ENCODE measurements at regions not wholly inside any gene's neighbourhood (a gene's known extent, or its start where the extent isn't known, plus 50 kb on each side); places are given as distances from the start of the nearest gene placed in this dataset.
"Not testable (repeated sequence)": the region's sequence is repeated elsewhere in the genome, so short reads cannot be mapped to it uniquely, and the experiment has no call there.

DNA sequence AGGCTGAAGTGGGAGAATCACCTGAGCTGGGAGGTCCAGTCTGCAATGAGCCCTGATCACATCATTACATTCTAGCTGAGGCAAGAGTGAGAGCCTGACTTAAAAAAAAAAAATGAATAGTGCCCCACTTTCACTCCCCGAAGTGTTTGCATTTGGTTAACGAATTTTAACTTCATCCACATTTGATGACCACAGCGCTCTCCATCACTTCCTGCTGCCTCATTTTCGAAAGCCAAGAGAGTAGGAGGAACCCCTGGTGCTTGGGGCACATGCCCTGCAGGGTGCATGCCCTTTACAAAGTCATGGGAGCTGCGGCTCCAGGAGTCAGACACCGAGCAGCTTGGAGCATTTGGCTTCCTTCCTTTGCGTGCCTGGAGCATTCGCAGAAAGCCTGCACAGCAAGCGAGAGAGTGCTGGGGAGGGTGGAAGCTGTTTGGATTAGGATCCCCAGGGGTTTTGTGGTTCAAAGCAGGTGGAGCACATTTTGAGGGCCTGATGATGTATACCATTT is 119.1 kb upstream of the METTL14 start:
- H3K27ac ChIP-seq (ENCODE audit: low read depth, low read length); H3K27me3 ChIP-seq (ENCODE audit: insufficient read depth, low read length); intact Hi-C loops (cut with micrococcal nuclease); H3K79me2 ChIP-seq (ENCODE audit: insufficient read depth, low read length); DNase-seq (ENCODE audit: low read depth, low spot score); H2AFZ ChIP-seq (ENCODE audit: low read depth, low read length, poor library complexity, severe bottlenecking); BruUV-seq (replicated peaks); H4K20me1 ChIP-seq (ENCODE audit: insufficient read depth); H3K9ac ChIP-seq (ENCODE audit: low read length); CTCF ChIA-PET; H3K9me2 ChIP-seq (ENCODE audit: insufficient read depth); POLR2A ChIA-PET; H3K9me3 ChIP-seq (ENCODE audit: control insufficient read depth in 1 of 2, insufficient read depth in 1 of 2, low read depth in 1 of 2, low read length in 2 of 2); H3K4me1 ChIP-seq (ENCODE audit: control insufficient read depth in 1 of 2, insufficient read depth in 2 of 2, low read length in 2 of 2); RAD21 ChIA-PET (ENCODE audit: low non-redundant PET in 1 of 2, low total read pairs in 2 of 2, uncharacterized antibody in 2 of 2, unreplicated experiment in 2 of 2); H3K4me2 ChIP-seq (ENCODE audit: low read length); H3K4me3 ChIP-seq (replicated peaks in 1 of 2; ENCODE audit: low read depth in 1 of 2, low read length in 2 of 2); ATAC-seq; H3K36me3 ChIP-seq (ENCODE audit: control insufficient read depth in 1 of 2, insufficient read depth in 2 of 2, low read length in 2 of 2): not testable (repeated sequence)

DNA sequence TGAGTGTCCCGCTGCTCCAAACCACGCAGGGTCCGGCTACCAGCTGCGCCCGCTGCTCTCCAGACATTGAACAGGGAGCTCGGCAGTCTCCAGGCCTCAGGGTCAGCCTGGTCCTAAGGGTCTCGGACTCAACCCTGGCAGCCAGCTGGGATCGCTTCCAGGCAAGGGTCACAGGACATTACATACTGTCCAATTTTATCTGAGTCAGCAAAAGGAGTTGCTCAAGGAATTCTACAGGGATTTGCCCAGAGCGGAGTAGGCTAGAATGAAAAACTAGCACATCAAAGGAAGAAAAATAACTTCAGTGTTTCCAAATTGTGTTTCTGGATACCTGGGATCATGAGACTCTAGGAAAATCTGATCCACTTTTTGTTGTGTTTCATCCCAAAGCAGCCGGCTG is 112.2 kb upstream of the METTL14 start:
- H3K79me2 ChIP-seq (ENCODE audit: insufficient read depth, low read length); BruUV-seq (replicated peaks); DNase-seq (ENCODE audit: low read depth, low spot score); POLR2A ChIA-PET; CTCF ChIA-PET; H3K4me1 ChIP-seq (ENCODE audit: control insufficient read depth in 1 of 2, insufficient read depth in 2 of 2, low read length in 2 of 2); H3K9me2 ChIP-seq (ENCODE audit: insufficient read depth); H3K27me3 ChIP-seq (ENCODE audit: insufficient read depth, low read length); intact Hi-C loops (cut with micrococcal nuclease); ATAC-seq; H3K36me3 ChIP-seq (ENCODE audit: control insufficient read depth in 1 of 2, insufficient read depth in 2 of 2, low read length in 2 of 2); H3K9ac ChIP-seq (ENCODE audit: low read length); H3K27ac ChIP-seq (ENCODE audit: low read depth, low read length); RAD21 ChIA-PET (ENCODE audit: low non-redundant PET in 1 of 2, low total read pairs in 2 of 2, uncharacterized antibody in 2 of 2, unreplicated experiment in 2 of 2); H3K4me3 ChIP-seq (replicated peaks in 1 of 2; ENCODE audit: low read depth in 1 of 2, low read length in 2 of 2); H2AFZ ChIP-seq (ENCODE audit: low read depth, low read length, poor library complexity, severe bottlenecking); H4K20me1 ChIP-seq (ENCODE audit: insufficient read depth); H3K9me3 ChIP-seq (ENCODE audit: control insufficient read depth in 1 of 2, insufficient read depth in 1 of 2, low read depth in 1 of 2, low read length in 2 of 2); H3K4me2 ChIP-seq (ENCODE audit: low read length): not testable (repeated sequence)

GRCh38 chr4:118574251-118574913 is 110.8 kb upstream of the METTL14 start:
- ATAC-seq; RAD21 ChIA-PET (ENCODE audit: low non-redundant PET in 1 of 2, low total read pairs in 2 of 2, uncharacterized antibody in 2 of 2, unreplicated experiment in 2 of 2); H3K36me3 ChIP-seq (ENCODE audit: control insufficient read depth in 1 of 2, insufficient read depth in 2 of 2, low read length in 2 of 2); H3K9me2 ChIP-seq (ENCODE audit: insufficient read depth); H3K79me2 ChIP-seq (ENCODE audit: insufficient read depth, low read length); H3K4me2 ChIP-seq (ENCODE audit: low read length); H3K4me3 ChIP-seq (replicated peaks in 1 of 2; ENCODE audit: low read depth in 1 of 2, low read length in 2 of 2); H3K4me1 ChIP-seq (ENCODE audit: control insufficient read depth in 1 of 2, insufficient read depth in 2 of 2, low read length in 2 of 2); H3K9me3 ChIP-seq (ENCODE audit: control insufficient read depth in 1 of 2, insufficient read depth in 1 of 2, low read depth in 1 of 2, low read length in 2 of 2); CTCF ChIA-PET; DNase-seq (ENCODE audit: low read depth, low spot score); POLR2A ChIA-PET; H3K27ac ChIP-seq (ENCODE audit: low read depth, low read length); H4K20me1 ChIP-seq (ENCODE audit: insufficient read depth); H3K9ac ChIP-seq (ENCODE audit: low read length); H3K27me3 ChIP-seq (ENCODE audit: insufficient read depth, low read length); BruUV-seq (replicated peaks); intact Hi-C loops (cut with micrococcal nuclease); H2AFZ ChIP-seq (ENCODE audit: low read depth, low read length, poor library complexity, severe bottlenecking): not testable (repeated sequence)

GRCh38 chr4:118575057-118575456 is 110.1 kb upstream of the METTL14 start:
- H3K9ac ChIP-seq (ENCODE audit: low read length); H3K27me3 ChIP-seq (ENCODE audit: insufficient read depth, low read length); H3K4me1 ChIP-seq (ENCODE audit: control insufficient read depth in 1 of 2, insufficient read depth in 2 of 2, low read length in 2 of 2); H4K20me1 ChIP-seq (ENCODE audit: insufficient read depth); H3K36me3 ChIP-seq (ENCODE audit: control insufficient read depth in 1 of 2, insufficient read depth in 2 of 2, low read length in 2 of 2); CTCF ChIA-PET; H3K4me2 ChIP-seq (ENCODE audit: low read length); H2AFZ ChIP-seq (ENCODE audit: low read depth, low read length, poor library complexity, severe bottlenecking); H3K79me2 ChIP-seq (ENCODE audit: insufficient read depth, low read length); H3K4me3 ChIP-seq (replicated peaks in 1 of 2; ENCODE audit: low read depth in 1 of 2, low read length in 2 of 2); POLR2A ChIA-PET; H3K9me2 ChIP-seq (ENCODE audit: insufficient read depth); RAD21 ChIA-PET (ENCODE audit: low non-redundant PET in 1 of 2, low total read pairs in 2 of 2, uncharacterized antibody in 2 of 2, unreplicated experiment in 2 of 2); intact Hi-C loops (cut with micrococcal nuclease); ATAC-seq; BruUV-seq (replicated peaks); H3K9me3 ChIP-seq (ENCODE audit: control insufficient read depth in 1 of 2, insufficient read depth in 1 of 2, low read depth in 1 of 2, low read length in 2 of 2); DNase-seq (ENCODE audit: low read depth, low spot score); H3K27ac ChIP-seq (ENCODE audit: low read depth, low read length): not testable (repeated sequence)
